Lower leg skin (tissue), 3 donors: ENCODE measurements at regions not wholly inside any gene's neighbourhood (a gene's known extent, or its start where the extent isn't known, plus 50 kb on each side); places are given as distances from the start of the nearest gene placed in this dataset.

Experiments used
- POLR2A ChIP-seq, 2 donors: fragments of 450-650 bp; IDR thresholded peaks; one replicate each; pipeline ENCODE4 v1.6.1; 2016 to 2017; ENCODE audit warnings: antibody characterized with exemption in 2 of 2, mild to moderate bottlenecking in 1 of 2, moderate library complexity in 1 of 2
- TF ChIP-seq, protein P1 (sequence below), 3 donors: fragments of 450-650 bp; IDR thresholded peaks; one replicate each; pipeline ENCODE4 v1.5.1; 2016; ENCODE audit warnings: antibody characterized with exemption in 3 of 3, mild to moderate bottlenecking in 3 of 3, moderate library complexity in 2 of 3

DNA sequence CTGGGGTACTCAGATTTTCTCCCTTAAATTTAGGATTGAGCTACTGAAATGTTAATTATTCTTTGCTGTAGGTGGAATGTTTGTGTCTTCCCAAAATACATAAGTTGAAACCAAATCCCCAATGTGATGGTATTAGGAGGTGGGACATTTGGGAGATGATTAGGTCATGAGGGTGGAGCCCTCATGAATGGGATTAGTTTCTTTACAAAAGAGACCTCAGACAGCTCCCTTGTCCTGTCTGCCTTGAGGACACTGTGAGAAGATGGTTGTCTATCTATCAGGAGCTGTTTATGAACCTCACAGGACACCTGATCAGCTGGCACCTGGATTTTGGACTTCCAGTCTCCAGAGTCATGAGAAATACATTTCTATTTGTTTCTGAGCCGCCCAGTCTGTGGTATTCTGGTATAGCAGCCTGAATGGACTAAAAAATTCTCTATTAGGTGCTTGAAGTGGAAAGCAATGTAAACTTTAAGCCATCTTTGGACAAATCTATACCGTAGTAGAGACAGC is 99.2 kb upstream of the UXS1 start:
- TF ChIP-seq, protein P1, sequence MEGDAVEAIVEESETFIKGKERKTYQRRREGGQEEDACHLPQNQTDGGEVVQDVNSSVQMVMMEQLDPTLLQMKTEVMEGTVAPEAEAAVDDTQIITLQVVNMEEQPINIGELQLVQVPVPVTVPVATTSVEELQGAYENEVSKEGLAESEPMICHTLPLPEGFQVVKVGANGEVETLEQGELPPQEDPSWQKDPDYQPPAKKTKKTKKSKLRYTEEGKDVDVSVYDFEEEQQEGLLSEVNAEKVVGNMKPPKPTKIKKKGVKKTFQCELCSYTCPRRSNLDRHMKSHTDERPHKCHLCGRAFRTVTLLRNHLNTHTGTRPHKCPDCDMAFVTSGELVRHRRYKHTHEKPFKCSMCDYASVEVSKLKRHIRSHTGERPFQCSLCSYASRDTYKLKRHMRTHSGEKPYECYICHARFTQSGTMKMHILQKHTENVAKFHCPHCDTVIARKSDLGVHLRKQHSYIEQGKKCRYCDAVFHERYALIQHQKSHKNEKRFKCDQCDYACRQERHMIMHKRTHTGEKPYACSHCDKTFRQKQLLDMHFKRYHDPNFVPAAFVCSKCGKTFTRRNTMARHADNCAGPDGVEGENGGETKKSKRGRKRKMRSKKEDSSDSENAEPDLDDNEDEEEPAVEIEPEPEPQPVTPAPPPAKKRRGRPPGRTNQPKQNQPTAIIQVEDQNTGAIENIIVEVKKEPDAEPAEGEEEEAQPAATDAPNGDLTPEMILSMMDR (IDR thresholded peaks at IDR 0.05) = no peak
- no peak for TF ChIP-seq POLR2A (IDR thresholded peaks at IDR 0.05)
